ENCODE measurements at regions not wholly inside any gene's neighbourhood (a gene's known extent, or its start where the extent isn't known, plus 50 kb on each side); places are given as distances from the start of the nearest gene placed in this dataset.
"Not testable (repeated sequence)": the region's sequence is repeated elsewhere in the genome, so short reads cannot be mapped to it uniquely, and the experiment has no call there.

DNA sequence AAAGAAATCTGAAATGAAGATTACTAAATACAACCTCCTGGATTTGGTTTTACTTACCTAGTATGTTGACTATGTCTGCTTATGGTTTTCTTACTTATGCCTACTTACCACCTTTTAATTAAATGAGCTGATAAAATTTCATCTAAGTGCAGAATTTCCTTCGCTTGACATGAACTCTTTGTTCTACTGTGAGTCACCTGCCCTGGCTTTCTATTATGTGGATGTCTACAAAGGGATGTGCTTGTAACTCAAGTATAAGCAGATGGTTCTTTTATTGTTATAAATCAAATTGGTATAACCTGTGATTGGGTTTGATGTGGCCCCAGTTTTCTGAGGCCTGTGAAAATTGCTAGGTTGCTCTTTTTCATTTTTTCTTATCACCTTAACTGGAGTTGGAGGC lies 389.1 kb upstream of the ANKRD30A start:
- no peaks in the 10 kb centered on the region for H3K9me3 ChIP-seq
- H3K4me3 ChIP-seq = no peak overlapping the region
- TF ChIP-seq, protein P1, sequence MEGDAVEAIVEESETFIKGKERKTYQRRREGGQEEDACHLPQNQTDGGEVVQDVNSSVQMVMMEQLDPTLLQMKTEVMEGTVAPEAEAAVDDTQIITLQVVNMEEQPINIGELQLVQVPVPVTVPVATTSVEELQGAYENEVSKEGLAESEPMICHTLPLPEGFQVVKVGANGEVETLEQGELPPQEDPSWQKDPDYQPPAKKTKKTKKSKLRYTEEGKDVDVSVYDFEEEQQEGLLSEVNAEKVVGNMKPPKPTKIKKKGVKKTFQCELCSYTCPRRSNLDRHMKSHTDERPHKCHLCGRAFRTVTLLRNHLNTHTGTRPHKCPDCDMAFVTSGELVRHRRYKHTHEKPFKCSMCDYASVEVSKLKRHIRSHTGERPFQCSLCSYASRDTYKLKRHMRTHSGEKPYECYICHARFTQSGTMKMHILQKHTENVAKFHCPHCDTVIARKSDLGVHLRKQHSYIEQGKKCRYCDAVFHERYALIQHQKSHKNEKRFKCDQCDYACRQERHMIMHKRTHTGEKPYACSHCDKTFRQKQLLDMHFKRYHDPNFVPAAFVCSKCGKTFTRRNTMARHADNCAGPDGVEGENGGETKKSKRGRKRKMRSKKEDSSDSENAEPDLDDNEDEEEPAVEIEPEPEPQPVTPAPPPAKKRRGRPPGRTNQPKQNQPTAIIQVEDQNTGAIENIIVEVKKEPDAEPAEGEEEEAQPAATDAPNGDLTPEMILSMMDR (IDR thresholded peaks at IDR 0.05) = no peak
- no peak for TF ChIP-seq POLR2A (IDR thresholded peaks at IDR 0.05)
- no peaks in the 10 kb centered on the region for H3K27me3 ChIP-seq
- no peaks in the 10 kb centered on the region for H3K4me1 ChIP-seq
- no peak overlapping the region for H3K27ac ChIP-seq
- no peak for DNase-seq
- no peaks in the 10 kb centered on the region for H3K36me3 ChIP-seq

DNA sequence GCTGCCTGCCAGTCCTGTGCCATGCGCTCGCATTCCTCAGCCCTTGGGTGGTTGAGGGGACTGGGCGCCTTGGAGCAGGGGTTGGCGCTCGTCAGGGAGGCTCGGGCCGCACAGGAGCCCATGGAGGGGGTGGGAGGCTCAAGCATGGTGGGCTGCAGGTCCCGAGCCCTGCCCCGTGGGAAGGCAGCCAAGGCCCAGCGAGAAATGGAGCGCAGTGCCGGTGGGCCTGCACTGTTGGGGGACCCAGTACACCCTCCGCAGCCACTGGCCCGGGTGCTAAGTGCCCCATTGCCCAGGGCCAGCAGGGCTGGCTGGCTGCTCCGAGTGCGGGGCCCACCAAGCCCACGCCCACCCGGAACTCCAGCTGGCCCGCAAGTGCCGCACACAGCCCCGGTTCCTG lies 390.8 kb upstream of the ANKRD30A start:
- H3K27me3 ChIP-seq, H3K27ac ChIP-seq, H3K4me3 ChIP-seq, H3K9me3 ChIP-seq, H3K4me1 ChIP-seq, H3K36me3 ChIP-seq, DNase-seq: not testable (repeated sequence)

- no peak overlapping the region for H3K27ac ChIP-seq
- H3K36me3 ChIP-seq = no peaks in the 10 kb centered on the region
- no peak overlapping the region for H3K4me3 ChIP-seq
- H3K4me1 ChIP-seq = no peaks in the 10 kb centered on the region
- TF ChIP-seq, protein P1 (IDR thresholded peaks at IDR 0.05) = no peak
- TF ChIP-seq POLR2A (IDR thresholded peaks at IDR 0.05) = no peak
- DNase-seq = no peak
- no peaks in the 10 kb centered on the region for H3K27me3 ChIP-seq
- H3K9me3 ChIP-seq = no peaks in the 10 kb centered on the region
Observed at GRCh38 chr10:36730316-36730715, 395.1 kb upstream of the ANKRD30A start.

GRCh38 chr10:36728626-36729025 lies 396.8 kb upstream of the ANKRD30A start:
- TF ChIP-seq, protein P1 (IDR thresholded peaks at IDR 0.05) = no peak
- TF ChIP-seq POLR2A (IDR thresholded peaks at IDR 0.05) = no peak
- H3K36me3 ChIP-seq = no peaks in the 10 kb centered on the region

DNA sequence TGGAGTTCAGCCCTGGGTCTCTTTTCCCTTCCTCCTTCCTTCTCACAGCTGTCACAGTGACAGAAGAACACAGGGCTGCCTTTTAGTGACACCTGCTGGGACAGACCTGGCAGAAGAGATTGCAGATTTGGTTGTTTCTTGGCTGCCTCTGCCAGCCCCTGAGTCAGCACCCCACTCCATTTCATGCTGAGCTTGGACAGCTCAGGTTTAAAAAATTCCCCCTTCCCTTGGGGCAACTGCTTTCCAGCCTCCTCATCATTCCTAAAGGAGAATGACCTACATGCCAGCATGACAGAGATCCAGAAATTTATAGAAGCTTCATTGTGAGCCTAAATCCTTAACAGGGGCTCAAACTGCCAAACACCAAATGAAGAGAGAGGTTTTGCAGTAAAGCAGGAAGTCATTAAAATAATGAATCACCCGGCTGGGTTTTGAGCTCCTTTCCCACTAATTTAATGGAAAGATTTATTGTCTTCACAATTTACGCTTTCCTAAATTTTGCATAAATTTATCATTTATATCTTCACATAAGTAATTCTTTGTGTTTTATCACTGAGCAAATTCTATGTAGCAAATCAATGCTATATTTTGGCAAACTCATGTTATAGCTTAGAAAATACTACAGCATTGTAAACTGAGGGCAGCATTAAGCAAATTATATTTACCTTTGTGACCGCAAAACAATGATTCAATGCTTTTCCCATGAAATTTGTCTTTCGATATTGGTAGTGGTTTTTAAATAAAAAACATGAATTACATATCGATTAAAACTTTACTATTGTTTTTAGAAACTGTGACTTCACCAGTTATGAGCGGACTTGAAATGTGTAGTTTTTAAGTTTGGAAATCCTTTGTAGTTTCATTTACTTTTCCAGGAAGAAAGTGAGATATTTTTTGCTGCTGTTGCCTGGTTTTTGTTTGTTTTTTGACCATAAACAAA lies 399.5 kb upstream of the ANKRD30A start:
- H3K27me3 ChIP-seq = no peaks in the 10 kb centered on the region
- H3K36me3 ChIP-seq = no peaks in the 10 kb centered on the region
- no peaks in the 10 kb centered on the region for H3K4me1 ChIP-seq
- no peak for DNase-seq
- no peaks in the 10 kb centered on the region for H3K9me3 ChIP-seq
- no peak overlapping the region for H3K27ac ChIP-seq
- no peak overlapping the region for H3K4me3 ChIP-seq
- TF ChIP-seq, protein P1 (IDR thresholded peaks at IDR 0.05) = no peak
- TF ChIP-seq POLR2A (IDR thresholded peaks at IDR 0.05) = no peak

More at GRCh38 chr10:36728626-36729025, 396.8 kb upstream of the ANKRD30A start:
- Histone ChIP-seq H3K27ac (no peak overlapping the region), H3K27me3 (no peaks in the 10 kb centered on the region), H3K4me1 (no peaks in the 10 kb centered on the region), H3K4me3 (no peak overlapping the region), H3K9me3 (no peaks in the 10 kb centered on the region)
- no peak for DNase-seq

DNA sequence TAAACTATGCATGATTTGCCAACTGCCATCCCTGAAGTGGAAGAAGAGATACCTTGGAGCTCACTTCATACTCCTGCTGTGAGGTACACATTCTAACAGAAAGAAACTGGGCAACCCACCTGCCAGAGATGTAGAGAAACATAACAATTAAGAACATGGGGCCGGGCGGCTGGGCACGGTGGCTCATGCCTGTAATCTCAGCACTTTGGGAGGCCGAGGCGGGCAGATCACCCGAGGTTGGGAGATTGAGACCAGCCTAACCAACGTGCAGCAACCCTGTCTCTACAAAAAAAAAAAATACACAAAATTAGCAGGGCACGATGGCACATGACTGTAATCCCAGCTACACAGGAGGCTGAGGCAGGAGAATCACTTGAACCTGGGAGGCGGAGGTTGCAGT lies 402.6 kb upstream of the ANKRD30A start:
- H3K9me3 ChIP-seq = no peaks in the 10 kb centered on the region
- H3K27me3 ChIP-seq = no peaks in the 10 kb centered on the region
- no peak for DNase-seq
- H3K36me3 ChIP-seq = no peaks in the 10 kb centered on the region
- no peaks in the 10 kb centered on the region for H3K4me1 ChIP-seq
- no peak overlapping the region for H3K27ac ChIP-seq
- TF ChIP-seq POLR2A (IDR thresholded peaks at IDR 0.05) = no peak
- TF ChIP-seq, protein P1 (IDR thresholded peaks at IDR 0.05) = no peak
- no peak overlapping the region for H3K4me3 ChIP-seq

Measured in Peyer's patch (tissue), 4 donors.